EH (cell line): ENCODE measurements at regions not wholly inside any gene's neighbourhood (a gene's known extent, or its start where the extent isn't known, plus 50 kb on each side); places are given as distances from the start of the nearest gene placed in this dataset.
A peak's percentile ranks its signal among the peaks of the same experiment; 100 is the strongest.

ENCODE experiments used
- DNase-seq: peaks from one replicate; pipeline ENCODE4 v3.0.0-alpha.2; 2015; ENCODE audit warnings: low read depth

DNA sequence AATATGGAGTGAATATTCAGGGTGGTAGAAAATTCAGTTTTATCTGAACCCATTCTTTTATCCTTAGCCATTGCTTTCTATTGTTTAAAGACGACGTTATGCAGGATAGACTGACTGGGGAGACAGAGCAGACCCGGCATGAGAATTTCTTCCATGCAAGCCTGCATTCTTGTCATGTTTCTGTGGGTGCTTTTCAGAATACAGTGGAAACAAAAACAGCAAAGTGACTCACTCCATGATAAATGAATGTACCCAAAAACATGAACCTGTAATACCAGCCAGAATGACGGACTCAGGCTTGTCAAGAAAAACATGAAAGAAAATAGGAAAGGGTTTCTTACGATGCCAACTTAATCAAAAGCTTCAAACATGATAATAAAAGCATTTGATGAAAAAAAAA is 924.0 kb downstream of the EFNB2 start:
- peak; percentile 51 for DNase-seq

DNA sequence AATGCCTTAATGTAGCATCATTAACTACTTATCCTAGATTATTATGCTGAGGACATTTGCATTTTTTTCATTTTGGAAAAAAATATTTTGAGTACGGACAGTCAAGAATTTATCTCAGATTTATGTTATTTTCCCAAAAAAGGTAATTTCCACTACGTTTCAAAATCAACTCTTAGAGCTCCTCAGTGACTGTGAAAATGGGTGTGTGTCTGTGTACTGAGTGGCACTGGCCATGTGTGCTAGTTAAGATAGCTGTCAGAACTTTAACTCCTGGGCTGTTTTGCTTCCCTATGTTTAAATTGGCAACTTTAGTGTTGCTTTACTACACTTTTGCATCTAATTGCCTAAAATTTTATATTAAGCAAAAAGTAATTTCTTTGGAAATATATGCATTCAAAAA is 927.4 kb downstream of the EFNB2 start:
- no peak for DNase-seq

DNA sequence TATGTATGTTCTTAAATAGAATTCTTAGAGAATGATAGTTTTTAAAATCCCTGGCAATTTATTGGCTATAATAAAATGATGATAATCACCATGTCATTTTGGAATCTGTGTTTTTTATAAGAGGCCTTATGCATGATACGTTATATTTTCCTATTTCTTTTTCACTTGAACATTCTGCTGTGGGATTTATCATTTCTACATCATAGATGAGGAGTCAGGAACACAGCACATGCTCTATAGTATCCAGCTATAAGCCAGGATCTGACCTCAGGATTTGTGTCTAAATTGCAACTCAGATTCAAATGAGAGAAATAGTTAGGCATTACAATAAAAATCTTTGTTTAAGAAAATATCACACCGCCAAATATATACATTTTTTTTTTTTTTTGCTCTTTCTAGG is 928.0 kb downstream of the EFNB2 start:
- no peak for DNase-seq

DNA sequence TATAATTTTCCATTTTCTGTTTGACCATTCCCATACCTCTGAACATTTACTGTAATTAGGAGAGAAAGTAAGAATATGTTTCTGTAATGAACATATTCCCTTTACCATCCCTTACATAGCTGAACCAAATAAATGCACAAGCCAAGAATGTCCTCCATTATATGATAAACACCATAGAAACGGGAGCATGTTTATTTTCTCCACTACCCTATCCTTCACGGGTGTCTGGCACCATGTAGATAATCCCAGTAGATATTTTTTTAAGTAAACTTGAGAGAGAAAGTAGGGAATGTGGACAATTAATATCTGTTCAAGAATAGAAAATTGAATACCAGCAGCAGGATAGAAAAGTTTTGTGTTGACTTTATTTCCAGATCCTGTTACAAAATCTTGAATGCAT is 928.4 kb downstream of the EFNB2 start:
- DNase-seq, result no peak

DNA sequence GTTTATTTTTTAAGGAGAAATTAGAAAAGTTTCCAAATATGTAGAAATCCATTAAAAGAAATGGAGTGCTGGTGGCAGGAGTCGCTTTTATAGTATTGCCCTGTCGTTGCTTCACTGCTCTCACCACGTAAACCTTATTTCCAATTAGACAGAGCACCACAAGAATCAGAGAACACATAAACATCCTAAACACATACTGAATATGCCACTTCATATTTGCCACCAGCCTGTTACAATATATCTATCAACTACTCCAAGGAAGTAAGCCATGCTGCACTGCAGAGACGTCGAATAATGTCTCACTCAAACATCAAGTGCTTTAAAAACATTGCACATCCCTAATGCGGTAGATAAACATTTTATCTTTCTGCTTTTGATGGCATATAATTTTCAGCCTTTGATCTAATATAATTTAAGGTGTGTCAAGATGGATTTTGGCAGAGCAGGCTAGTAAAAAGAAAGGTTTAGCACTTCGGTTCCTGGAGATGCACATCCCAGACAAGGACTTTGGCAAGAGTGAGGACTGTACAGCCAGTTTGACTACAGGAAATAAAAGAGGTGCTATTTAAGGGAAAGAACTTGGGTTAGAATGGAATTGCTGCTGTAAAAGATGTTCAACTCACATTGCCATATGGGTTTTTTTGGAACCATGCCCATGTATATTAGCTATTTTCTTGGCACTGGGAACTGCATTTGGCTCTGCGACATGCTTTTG is 932.3 kb downstream of the EFNB2 start:
- no peak for DNase-seq

DNA sequence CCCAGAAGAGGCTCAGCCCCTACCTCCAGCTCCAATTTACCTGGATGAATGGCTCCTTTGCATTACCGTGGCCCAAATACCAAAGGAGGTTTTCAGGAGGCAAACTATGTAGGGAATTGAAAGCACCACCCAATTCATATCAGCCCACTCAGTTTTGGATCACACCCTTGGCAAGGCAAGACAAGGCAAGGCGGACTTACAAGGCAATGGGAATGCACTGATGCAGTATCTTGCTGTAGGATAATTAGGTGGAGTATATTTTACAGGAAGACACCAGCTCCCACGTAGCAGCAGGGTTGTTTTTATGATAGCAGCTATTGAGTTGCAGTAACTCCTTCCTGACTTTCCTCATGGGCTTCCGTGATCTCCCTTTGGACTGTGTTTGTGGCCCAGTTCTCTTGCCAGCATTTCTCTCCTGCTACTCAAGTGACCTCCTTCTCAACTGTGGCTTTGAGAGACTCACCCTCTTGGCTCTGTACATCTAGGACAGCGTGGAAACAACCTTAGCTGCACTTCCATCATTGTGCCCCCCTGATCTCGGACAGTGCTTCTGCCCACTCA is 935.9 kb downstream of the EFNB2 start:
- no peak for DNase-seq

DNA sequence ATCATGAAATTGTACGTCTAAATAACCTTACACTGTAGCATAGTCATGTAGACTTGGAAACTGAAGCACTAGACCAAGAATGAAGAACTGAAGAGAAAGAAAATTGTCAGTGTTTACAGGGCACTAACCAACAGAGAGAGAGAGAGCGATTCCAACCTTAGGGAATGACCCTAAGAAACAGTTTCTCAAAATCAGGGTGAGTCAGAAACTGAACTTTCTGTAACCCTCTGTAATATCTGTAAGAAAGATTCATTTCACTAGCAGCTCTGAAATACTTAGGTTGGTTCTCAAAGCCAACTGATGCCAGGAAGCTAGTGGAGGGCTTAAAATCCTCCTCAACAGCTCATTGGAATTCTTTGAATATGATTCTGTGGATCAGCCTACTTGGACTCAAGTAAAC is 936.9 kb downstream of the EFNB2 start:
- DNase-seq, result peak; percentile 3

DNA sequence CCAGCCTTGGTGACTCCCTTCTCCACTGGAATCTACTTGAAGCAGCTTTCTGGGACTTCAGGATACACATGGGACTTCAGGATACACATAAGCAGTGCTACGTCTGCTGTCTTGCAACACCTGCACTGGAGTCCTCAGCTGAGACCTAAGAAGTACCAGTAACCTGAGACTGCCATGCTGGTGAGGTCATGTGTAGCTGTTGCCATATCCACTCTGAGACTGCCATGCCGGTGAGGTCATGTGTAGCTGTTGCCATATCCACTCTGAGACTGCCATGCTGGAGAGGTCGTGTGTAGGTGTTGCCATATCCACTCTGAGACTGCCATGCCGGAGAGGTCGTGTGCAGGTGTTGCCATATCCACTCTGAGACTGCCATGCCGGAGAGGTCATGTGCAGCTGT is 937.9 kb downstream of the EFNB2 start:
- no peak for DNase-seq

DNA sequence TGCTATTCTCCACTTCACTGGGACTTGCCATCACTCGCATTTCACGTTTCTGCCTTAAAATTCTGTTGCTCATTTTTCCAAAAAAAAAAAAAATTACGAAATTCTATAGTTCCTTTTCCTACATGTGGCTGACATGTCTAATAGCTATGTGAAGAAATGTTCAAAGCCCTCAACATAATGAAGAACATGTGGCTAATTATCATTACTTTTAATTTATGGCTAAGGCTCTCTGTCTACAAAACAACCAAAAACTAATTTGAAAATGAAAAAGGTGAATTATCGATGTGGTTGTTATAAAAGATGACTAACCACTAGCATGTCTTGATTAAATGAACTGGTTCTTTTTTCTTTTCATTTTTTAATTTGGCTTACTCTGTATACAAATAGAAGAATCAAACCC is 940.0 kb downstream of the EFNB2 start:
- DNase-seq, result no peak

DNA sequence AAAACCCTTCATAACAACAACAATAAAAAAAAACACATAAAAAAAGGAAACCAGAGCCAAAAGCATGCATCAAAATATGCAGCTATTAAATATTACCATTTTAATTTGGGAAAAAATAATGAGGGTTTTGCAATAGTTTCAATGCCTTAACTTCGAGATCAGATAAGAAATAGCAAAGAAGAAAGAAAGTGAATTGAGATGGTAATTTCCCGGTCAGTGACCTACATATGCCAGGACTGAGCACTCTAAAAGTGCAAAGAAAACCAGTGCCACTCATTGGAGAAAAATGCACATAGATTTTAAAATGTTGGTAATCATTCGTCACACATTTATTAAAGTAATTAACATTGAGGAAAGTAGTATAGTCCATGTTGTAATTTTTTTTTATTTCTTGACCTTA is 944.2 kb downstream of the EFNB2 start:
- no peak for DNase-seq

DNA sequence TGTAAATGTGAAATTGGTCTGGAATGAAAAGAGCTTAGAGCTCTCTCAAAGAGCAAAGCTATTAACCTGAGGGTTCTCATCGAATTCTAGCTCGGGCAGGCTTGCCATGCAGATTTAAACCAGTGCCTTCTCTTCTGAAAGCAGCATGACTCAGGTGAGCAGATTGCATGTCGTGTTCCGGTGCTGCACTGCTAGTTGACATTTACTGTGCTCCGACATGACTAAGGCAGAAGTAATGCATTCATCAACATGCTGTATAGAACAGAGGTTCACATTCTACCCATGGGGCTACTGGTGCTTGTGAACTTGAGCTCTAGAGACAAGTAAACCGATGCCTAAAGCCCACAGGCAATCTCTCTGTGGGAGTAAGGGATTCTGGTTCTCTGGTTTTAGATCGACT is 947.7 kb downstream of the EFNB2 start:
- DNase-seq, result no peak

DNA sequence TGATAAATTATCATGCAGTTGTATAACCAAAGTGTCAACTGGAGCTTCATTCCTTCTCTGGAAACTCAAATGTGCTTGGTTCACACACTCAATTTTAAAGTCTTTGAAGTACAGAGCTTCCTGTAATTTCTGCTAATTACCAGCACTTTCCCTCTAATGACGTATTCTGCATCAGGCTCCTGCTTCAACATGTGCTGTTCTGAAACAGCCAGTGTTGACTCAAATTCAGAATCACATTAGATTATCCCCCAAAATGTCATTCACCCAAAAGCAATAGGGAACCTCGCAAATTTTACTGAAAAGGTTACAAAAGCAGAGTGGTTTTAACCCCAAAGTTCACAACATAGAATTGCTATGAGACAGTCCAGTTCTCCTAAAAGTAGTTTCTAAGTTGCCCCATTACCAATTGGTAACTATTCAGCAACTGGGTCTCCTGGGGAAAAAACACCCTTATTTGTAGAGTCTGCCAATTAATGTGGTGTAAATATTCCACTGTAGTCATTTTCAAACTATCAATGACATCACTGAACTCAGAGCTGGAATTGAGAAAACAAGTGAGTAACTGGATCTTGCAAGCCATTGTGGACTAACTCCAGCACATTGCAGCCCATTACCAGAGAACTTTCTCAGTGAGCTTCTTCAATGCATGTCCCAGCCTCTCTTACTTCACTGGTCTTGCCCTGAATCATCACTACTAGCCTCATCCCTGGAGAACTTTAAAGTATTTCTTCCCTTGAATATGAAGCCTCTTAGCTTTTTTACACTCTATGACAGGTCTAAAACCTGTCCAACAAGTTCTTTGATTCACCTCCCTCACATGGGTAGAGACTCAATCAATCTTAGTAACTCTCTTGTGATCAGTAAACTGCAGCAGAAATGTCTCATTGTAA is 955.4 kb downstream of the EFNB2 start:
- no peak for DNase-seq

DNA sequence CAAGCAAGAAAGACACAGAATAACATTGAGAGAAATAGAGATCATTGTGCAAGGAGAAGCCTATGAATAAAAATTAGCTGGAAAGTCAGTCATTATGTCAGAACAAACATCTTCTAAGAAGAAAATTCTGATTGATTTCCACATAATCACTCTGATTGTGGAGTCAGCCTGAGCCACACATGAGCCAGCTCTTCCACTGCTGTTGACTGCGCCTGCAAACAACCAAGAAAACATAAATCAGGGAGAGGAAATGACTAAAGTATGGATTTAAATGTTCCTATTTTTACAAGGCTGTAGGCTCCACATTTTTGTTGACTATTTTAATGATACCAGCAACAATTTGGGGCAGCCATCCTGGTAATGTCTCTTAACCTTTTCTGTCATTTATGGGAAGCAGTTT is 962.3 kb downstream of the EFNB2 start:
- DNase-seq, result no peak

DNA sequence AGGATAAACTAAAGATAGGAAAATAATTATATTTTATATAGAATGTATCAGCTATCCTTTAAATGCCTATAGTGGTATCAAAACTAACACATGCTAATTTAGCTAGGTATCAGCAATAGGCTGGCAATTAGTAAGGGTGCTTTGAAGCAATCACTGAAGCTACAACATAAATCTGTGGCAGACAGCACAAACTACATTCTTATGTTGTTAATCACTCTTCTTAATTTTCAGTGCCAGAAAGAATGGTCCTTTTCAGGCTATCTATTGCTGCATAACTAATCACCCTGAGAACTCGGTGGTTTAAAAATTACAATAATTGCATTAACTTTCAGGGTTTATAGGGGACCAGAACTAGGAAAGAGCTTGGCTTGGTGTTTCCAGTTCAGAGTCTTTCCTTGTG is 963.1 kb downstream of the EFNB2 start:
- DNase-seq, result peak; percentile 1

DNA sequence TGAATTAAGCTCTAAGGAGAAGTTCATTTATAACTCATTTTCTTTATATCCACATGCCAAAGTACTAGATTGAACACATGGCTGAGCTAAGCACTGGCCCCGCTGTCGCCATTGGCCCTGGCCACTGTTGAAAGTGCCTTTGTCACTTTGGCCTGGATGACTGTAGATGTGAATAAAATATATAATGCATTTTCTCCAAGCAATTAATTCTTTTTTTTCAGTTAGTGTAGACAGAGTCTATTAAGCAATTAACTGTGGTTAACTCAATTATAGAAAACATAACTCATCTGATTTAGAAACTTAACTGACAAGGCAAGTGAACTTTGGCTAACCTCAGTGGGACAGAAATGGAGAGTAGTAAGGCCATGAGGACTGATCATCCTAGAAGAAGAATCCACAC is 965.6 kb downstream of the EFNB2 start:
- no peak for DNase-seq

DNA sequence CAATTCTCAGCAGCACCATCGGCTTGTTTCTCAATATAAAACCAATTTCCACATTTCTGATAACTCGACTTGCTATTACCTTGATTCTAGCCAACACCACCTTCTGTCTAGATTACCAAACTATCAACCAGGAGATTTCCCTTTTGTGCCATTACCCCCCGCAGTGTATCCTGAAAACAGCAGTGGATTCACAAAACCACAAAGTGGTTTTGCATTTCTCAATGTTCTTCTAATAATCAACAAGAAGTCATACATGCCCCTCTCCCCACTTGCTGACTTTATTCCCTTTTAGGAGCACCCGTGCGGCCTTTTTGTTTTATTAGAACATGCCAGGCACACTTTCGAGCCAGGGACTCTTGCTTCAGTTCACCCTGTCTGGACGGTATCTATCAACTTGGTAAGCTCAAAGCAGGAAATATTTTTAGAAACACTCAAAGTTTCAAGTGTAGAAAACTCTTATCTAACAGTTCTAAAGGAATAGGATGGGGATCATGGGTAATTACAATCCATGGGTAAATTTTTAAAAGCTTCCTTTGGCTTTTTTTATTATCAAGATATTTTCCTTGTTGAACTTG is 967.4 kb downstream of the EFNB2 start:
- no peak for DNase-seq

DNA sequence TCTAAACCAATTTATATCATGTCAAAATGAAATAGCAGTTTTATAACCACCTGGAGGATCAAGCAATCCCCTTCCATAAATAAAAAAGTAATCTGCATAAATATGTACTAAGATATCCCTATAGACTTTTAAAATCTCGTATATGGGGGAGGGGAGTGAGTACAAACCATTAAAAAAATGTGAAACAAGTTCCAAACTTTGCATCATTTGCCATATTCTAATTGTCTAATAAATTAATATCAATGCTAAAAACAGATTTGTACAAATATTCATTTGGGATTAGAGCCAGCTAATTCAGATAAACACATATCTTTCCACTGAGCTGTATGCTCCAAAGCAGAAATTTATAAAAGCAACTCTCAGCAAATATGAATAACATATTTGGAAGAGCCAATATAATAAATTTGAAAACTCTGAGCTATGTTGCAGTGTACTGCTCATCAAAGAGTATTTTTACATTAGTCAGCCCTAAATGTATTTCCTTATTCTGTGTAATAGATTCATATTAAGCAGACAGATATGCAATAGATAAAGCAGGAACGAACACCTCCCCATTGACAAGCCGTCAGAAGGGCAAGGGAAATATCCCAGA is 970.2 kb downstream of the EFNB2 start:
- no peak for DNase-seq

DNA sequence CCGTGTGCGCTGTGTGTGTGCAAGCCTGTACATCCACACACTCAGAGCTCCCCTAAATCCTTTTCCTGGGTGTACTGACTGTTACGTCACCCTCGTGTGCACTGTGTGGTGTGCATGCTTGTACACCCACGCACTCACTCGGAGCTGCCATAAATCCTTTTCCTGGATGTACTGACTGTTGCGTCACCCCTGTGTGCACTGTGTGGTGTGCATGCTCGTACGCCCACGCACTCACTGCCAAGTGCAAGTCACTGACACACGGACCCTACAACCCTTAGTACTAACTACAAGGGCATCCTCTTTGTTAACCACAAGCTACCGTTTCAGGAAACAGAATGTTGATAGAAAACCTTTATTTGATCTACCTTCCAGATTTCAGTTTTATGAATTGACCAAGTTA is 983.4 kb downstream of the EFNB2 start:
- DNase-seq, result no peak

DNA sequence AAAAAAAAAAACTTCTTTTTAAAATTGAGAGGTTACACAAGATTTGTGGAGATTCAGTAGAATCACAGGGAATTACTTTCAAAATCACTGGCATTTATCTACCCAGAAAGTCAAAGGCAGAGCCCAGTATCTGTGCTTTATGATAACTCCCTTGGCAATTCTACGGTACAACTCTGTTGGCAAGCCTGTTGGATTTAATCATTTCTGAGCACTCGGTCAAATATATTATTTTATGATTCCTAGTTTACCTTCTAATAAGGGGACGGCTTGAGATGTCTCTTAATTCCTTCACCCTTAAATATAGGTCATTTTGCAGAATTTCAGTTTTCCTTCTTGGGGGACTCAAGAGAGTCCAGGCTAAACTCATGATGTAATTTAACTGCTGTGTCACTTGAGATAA is 987.6 kb downstream of the EFNB2 start:
- DNase-seq, result no peak

DNA sequence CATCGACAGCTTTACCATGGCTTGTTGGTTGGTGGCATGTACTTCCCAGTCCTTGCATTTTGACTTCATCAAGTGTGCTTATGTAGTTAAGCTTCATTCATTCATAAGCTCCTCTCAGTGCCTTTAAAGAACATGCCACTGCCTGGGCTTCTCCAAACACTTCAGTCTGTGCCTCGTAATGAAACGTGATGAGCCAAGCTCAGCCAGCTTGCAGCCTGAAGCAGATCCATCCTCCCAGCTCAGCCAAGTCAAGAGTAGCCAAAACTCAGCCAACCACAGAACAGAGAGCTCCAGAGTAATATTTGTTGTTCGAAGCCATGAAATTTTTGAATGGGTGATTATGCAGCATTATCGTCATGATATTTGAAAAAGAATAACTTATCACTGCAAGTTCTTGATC is 989.7 kb downstream of the EFNB2 start:
- no peak for DNase-seq

DNA sequence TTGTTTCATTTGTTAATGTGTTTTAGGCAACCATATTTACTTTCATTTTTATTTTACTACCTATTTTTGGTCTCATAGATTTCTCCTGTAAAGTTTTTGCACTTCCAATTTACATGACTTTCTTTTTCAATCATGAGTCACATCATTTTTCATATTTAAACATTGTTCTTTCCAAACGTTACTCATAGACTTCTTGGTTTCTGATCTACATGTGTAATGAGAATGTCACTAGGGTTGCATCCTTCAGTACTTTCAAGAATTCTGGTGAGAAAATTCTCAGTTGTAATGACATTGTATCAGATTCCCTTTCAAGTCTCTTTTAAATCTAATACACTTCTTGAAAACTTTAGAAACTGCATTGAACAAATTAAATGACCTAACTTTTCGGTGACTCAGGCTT is 991.7 kb downstream of the EFNB2 start:
- DNase-seq, result no peak

DNA sequence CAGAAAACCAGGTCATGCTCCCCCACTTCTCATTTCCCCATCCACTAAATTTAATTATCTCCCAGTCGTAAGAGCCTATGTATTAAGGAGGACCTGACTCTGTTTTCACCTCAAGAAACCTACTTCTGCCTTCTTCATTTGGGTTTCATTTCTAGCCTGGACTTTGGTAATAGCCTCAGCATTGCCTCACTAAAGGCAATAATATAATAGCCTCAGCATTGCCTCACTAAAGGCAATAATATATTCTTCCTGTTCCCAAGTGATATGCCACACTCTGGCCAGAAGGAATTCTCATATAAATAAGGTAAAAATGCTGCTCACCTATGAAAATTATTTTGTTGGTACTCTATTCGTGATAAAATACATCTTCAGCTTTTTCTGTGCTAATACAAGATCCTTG is 993.9 kb downstream of the EFNB2 start:
- DNase-seq, result no peak

DNA sequence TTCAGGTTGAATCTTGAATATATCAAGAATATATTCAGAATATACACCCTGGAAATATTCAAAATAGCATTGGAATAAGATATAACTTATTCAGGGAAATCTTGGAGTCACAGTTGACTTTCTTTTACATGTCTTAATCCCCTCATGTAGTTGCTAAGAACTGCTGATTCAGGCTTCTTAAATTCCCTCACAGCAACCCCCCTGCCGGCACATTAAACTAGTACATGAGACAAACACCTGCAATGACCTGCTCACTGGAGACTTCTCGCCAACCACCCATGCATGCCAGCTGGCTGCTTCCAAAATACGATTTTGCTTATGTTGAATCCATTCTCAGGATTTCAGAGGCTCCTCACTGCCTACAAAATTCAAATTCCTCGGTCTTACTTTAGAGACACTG is 997.1 kb downstream of the EFNB2 start:
- no peak for DNase-seq
